ENCODE measurements at regions not wholly inside any gene's neighbourhood (a gene's known extent, or its start where the extent isn't known, plus 50 kb on each side); places are given as distances from the start of the nearest gene placed in this dataset.

DNA sequence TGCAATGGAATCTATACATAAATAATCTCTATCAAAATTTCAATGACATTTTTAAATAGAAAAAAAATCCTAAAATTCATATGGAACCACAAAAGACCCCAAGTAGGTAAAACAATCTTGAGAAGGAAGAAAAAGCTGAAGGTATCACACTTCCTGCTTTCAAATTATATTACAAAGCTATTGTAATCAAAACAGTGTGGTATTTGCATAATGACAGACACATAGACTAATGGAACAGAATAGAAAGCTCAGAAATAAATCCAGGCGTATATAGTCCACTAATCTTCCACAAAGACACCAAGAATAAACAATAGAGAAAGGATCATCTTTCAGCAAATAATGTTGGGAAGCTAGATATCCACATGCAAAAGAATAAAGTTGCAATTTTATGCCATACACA is 699.8 kb upstream of the ID2 start:
- TF ChIP-seq FOXP2 (optimal IDR thresholded peaks at IDR 0.05; ENCODE audit: borderline replicate concordance, extremely low read depth, extremely low read length, insufficient read depth), result no peak
- TF ChIP-seq, protein P1, sequence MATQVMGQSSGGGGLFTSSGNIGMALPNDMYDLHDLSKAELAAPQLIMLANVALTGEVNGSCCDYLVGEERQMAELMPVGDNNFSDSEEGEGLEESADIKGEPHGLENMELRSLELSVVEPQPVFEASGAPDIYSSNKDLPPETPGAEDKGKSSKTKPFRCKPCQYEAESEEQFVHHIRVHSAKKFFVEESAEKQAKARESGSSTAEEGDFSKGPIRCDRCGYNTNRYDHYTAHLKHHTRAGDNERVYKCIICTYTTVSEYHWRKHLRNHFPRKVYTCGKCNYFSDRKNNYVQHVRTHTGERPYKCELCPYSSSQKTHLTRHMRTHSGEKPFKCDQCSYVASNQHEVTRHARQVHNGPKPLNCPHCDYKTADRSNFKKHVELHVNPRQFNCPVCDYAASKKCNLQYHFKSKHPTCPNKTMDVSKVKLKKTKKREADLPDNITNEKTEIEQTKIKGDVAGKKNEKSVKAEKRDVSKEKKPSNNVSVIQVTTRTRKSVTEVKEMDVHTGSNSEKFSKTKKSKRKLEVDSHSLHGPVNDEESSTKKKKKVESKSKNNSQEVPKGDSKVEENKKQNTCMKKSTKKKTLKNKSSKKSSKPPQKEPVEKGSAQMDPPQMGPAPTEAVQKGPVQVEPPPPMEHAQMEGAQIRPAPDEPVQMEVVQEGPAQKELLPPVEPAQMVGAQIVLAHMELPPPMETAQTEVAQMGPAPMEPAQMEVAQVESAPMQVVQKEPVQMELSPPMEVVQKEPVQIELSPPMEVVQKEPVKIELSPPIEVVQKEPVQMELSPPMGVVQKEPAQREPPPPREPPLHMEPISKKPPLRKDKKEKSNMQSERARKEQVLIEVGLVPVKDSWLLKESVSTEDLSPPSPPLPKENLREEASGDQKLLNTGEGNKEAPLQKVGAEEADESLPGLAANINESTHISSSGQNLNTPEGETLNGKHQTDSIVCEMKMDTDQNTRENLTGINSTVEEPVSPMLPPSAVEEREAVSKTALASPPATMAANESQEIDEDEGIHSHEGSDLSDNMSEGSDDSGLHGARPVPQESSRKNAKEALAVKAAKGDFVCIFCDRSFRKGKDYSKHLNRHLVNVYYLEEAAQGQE (IDR thresholded peaks at IDR 0.05; ENCODE audit: insufficient read depth in 1 of 2, low read depth in 2 of 2, low read length in 2 of 2), result no peak
- no peak for TF ChIP-seq POLR2AphosphoS5 (IDR thresholded peaks at IDR 0.05; ENCODE audit: low read depth, low read length)
- TF ChIP-seq TAF1 (IDR thresholded peaks at IDR 0.05; ENCODE audit: borderline replicate concordance, insufficient read depth, low read length), result no peak
- TF ChIP-seq SIN3A (IDR thresholded peaks at IDR 0.05; ENCODE audit: borderline replicate concordance, insufficient read depth, low read length), result no peak

DNA sequence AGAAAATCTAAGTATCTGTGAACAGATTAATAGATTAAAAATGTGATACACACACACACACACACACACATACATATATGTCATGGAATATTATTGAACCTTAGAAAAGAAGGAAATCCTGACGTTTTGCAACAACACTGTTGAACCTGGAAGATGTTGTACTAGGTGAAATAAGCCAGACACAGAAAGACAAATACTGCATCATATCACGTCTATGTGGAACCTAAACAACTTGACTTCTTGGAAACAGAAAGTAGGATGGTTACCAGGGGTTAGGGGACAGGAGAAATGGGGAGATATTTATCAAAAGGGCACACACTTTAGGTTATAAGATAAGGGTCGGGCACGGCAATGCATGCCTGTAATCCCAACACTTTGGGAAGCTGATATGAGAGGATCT is 698.4 kb upstream of the ID2 start:
- TF ChIP-seq, protein P1 (IDR thresholded peaks at IDR 0.05; ENCODE audit: insufficient read depth in 1 of 2, low read depth in 2 of 2, low read length in 2 of 2), result no peak
- TF ChIP-seq TAF1 (IDR thresholded peaks at IDR 0.05; ENCODE audit: borderline replicate concordance, insufficient read depth, low read length) (no peak), FOXP2 (optimal IDR thresholded peaks at IDR 0.05; ENCODE audit: borderline replicate concordance, extremely low read depth, extremely low read length, insufficient read depth) (no peak), POLR2AphosphoS5 (IDR thresholded peaks at IDR 0.05; ENCODE audit: low read depth, low read length) (no peak), SIN3A (IDR thresholded peaks at IDR 0.05; ENCODE audit: borderline replicate concordance, insufficient read depth, low read length) (no peak)

DNA sequence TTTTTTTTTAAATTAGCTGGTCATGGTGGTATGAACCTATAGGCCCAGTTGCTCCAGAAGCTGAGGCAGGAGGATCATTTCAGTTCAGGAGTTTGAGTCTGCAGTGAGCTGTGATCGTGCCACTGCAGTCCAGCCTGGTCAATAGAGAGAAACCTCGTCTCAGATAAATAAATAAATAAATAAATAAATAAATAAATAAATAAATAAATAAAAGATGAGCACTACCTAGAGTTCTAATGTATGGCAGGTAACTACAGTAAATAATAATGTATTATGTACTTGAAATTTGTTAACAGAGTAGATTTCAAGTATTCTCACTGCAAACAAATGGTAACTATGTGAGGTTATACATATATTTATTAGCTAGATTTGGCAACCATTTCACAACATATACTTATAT is 697.9 kb upstream of the ID2 start:
- no peak for TF ChIP-seq SIN3A (IDR thresholded peaks at IDR 0.05; ENCODE audit: borderline replicate concordance, insufficient read depth, low read length)
- TF ChIP-seq, protein P1 (IDR thresholded peaks at IDR 0.05; ENCODE audit: insufficient read depth in 1 of 2, low read depth in 2 of 2, low read length in 2 of 2), result no peak
- no peak for TF ChIP-seq TAF1 (IDR thresholded peaks at IDR 0.05; ENCODE audit: borderline replicate concordance, insufficient read depth, low read length)
- TF ChIP-seq POLR2AphosphoS5 (IDR thresholded peaks at IDR 0.05; ENCODE audit: low read depth, low read length), result no peak
- TF ChIP-seq FOXP2 (optimal IDR thresholded peaks at IDR 0.05; ENCODE audit: borderline replicate concordance, extremely low read depth, extremely low read length, insufficient read depth), result no peak

DNA sequence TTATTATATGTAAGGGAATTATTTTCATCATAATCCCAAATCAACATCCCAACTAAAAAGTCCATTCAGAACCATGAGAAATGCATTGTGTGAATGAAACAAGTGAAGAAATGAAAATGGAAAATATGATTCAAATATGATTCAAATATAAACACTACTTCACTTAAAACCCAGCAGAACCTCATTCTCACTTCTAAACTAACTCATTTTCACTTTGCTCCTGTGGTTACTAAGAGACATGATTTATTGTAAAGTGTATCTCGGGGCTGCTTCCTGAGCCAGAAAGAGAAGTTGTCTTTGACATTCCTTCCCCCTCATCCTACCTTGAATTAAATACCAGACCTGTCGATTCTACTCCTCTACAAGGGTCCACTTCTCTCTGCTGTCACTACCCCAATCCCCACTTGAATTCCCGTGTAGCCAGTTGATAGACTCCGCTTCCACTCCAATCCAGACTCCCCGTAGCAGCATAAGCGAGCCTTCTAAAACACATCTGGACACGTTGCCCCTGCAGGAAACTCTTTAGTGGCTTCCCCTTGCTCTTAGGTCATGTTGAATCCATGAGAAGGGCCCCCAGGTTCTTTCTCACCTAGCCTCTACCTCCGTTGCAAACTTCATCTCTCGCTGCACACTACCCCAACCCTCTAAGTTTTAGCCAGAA is 697.0 kb upstream of the ID2 start:
- TF ChIP-seq SIN3A (IDR thresholded peaks at IDR 0.05; ENCODE audit: borderline replicate concordance, insufficient read depth, low read length), result no peak
- TF ChIP-seq, protein P1 (IDR thresholded peaks at IDR 0.05; ENCODE audit: insufficient read depth in 1 of 2, low read depth in 2 of 2, low read length in 2 of 2), result no peak
- TF ChIP-seq POLR2AphosphoS5 (IDR thresholded peaks at IDR 0.05; ENCODE audit: low read depth, low read length), result no peak
- TF ChIP-seq TAF1 (IDR thresholded peaks at IDR 0.05; ENCODE audit: borderline replicate concordance, insufficient read depth, low read length), result no peak
- no peak for TF ChIP-seq FOXP2 (optimal IDR thresholded peaks at IDR 0.05; ENCODE audit: borderline replicate concordance, extremely low read depth, extremely low read length, insufficient read depth)
